Left cardiac atrium (tissue), 4 donors: ENCODE measurements at regions not wholly inside any gene's neighbourhood (a gene's known extent, or its start where the extent isn't known, plus 50 kb on each side); places are given as distances from the start of the nearest gene placed in this dataset.
A peak's percentile ranks its signal among the peaks of the same experiment; 100 is the strongest.
"Not testable (repeated sequence)": the region's sequence is repeated elsewhere in the genome, so short reads cannot be mapped to it uniquely, and the experiment has no call there.

ENCODE experiments used
- ATAC-seq, 2 donors: fragments of 200-7000 bp; cut with Tn5 transposase; one replicate each; pipeline ENCODE4 v1.9.1; 2020; ENCODE audit warnings: mild to moderate bottlenecking in 2 of 2, moderate library complexity in 2 of 2
- DNase-seq: peaks from one replicate; pipeline ENCODE4 v3.0.0-alpha.2; 2020
- intact Hi-C, 2 donors: fragments of 100-400 bp; cut with DNase I; formaldehyde crosslinking; loops; one replicate each; pipeline versions ENCODE4 v1.14.1 to v1.15.1; 2022 to 2023
- donor health status: DM: no; HTN: yes; CAD: no.
- donor health status: DM: no; HTN: yes; CAD: no; lungs with severe emphysema.
- donor health status: DM: yes; HTN: yes; CAD: no.
- donor health status: Dilated cardiomyopathy.

DNA sequence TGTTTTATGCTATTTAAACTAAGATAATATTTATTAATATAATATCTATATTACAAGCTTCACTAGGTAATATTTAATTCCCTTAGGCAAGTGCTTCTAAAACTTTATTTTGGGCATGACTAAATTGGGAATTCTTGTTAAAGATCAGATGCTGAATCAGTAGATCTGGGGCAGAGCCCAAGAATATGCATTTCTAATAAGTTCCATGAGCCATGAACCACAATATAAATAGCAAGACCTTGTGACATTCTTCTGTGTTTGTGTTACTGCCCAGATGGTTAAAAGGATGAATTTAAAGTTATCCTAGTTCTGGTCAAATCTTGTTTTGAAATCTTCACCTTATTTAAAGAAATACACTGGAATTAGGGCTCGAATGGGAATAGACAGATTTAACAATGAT lies 258.4 kb upstream of the CACNA2D1 start:
- DNase-seq (no peak), ATAC-seq (no peak)
- intact Hi-C loops = no loop called here

DNA sequence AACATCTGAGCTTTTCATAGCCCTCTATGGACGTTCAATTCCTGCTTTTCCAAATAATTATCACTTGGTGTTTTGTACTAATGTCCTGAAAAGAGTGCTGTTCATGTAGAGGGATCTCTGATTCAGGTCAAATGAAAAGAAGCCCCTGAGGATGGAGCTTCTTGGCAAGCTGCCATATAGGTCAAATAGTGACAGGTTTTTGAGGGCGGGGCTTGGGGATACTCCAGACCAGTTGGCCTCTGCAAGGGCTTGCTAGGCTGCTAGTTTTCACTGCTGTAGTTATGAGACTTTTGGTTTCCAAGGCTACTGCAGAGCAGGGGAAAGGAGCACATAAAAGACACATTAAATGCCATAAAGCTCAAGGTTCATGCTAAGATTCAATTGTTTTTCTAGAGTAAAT lies 257.2 kb upstream of the CACNA2D1 start:
- intact Hi-C loops = no loop called here
- DNase-seq (no peak), ATAC-seq (no peak)

GRCh38 chr7:82699773-82700186 lies 256.2 kb upstream of the CACNA2D1 start:
- no peak for DNase-seq
- intact Hi-C loops = no loop called here
- no peak for ATAC-seq

DNA sequence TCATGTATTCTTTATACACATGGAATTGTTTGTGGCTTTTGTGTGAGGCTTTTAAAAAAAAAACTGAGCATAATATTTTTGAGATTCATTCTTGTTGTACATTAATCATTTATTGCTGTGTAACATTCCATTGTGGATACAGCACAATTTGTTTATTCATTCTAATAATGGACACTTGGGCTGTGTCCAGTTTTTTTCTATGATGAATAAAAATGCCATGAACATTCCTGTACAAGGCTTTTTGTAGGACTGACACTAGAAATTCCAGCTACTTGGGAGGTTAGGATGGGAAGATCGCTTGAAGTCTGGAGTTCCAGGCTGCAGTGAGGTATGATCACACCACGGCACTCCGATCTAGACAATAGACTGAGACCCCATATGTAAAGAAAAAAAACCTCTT lies 254.3 kb upstream of the CACNA2D1 start:
- no peak for DNase-seq
- ATAC-seq = no peak
- intact Hi-C loops = no loop called here

GRCh38 chr7:82696631-82697030 lies 253.1 kb upstream of the CACNA2D1 start:
- DNase-seq (no peak), ATAC-seq (no peak)
- intact Hi-C loops = no loop called here

DNA sequence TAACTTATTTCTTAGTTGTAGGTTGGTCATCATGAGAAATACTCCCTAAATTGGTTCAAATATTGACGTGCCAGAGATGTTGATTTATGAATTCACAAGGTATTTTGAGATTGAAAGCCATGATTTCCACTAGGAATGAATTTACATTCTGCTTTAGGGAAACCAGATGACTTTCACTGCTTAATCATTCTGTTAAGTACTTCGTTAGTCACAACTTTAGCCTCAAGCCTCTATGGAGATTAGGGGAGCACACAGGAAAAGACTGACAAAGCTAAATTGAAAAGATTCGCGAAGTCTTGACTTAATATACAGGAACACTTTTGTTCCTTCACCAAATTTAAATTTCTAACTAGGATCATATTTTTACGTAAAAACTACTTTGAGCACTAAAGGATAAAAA lies 250.4 kb upstream of the CACNA2D1 start:
- DNase-seq = no peak
- ATAC-seq = no peak
- intact Hi-C loops = no loop called here

GRCh38 chr7:82690929-82691328 lies 247.4 kb upstream of the CACNA2D1 start:
- ATAC-seq (no peak), DNase-seq (no peak)
- intact Hi-C loops = no loop called here

GRCh38 chr7:82685214-82685613 lies 241.6 kb upstream of the CACNA2D1 start:
- intact Hi-C loops = no loop called here
- ATAC-seq = no peak
- no peak for DNase-seq

- DNase-seq = no peak
- ATAC-seq = no peak
- intact Hi-C loops = no loop called here
Measured at GRCh38 chr7:82678716-82679115, 235.1 kb upstream of the CACNA2D1 start.

GRCh38 chr7:82678259-82678658 lies 234.7 kb upstream of the CACNA2D1 start:
- intact Hi-C loops = no loop called here
- DNase-seq = no peak
- ATAC-seq = no peak

DNA sequence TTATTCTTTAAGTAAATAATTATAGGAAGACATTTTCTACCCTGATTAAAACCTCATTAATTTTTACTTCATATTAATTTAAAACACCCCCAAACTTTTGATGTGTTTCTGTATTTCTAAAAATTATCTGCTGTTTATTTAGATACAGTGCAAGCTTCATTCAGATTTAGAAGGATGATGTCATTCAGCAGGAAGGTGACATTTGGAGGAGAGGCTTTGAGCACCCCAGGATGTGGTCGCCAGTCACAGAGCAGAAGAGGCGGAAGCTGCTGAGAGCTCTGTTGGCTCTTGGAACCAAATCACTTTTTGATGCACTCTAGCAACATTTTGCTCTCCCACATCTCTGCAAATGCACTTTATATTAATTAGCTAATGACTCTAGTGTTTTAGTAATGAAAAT lies 233.9 kb upstream of the CACNA2D1 start:
- DNase-seq (no peak), ATAC-seq (peak; percentile 69 to 74)
- intact Hi-C loops = no loop called here

DNA sequence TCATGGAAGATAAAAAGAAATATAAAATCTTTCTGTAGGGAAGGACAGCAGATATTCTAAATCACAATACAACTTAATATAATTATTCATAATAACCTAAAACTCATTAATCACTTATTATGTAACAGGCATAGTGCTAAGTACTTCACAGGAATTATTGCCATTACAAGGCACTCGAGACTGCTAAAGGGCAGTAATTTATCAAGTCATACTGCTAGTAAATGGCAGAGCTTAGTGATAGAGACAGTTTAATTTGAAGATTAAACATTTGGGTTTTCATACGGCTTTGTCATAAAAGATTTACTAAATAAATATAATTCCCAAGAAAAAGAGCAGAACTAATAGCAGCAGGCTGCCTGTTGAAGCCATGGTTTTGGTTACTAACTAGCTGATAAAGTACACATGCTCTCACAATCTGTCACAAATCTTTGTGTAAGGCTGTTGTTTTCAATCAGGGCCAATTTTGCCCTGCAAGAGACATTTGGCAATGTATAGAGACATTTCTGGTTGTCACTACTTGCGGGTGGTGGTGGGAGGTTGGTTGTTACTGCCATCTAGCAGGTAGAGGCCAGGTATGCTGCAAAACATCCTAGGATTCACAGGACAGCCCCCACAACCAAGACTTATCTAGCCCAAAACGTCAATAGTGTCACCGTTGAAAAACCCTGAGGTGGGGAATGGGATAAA lies 233.3 kb upstream of the CACNA2D1 start:
- ATAC-seq = no peak
- intact Hi-C loops = no loop called here
- DNase-seq = no peak

- no peak for DNase-seq
- ATAC-seq = no peak
- intact Hi-C loops = no loop called here
Measured at GRCh38 chr7:82675396-82675795, 231.8 kb upstream of the CACNA2D1 start.

- intact Hi-C loops = no loop called here
- DNase-seq (no peak), ATAC-seq (no peak)
Measured at GRCh38 chr7:82674268-82674667, 230.7 kb upstream of the CACNA2D1 start.

GRCh38 chr7:82672078-82672477 lies 228.5 kb upstream of the CACNA2D1 start:
- no peak for DNase-seq
- ATAC-seq = no peak
- intact Hi-C loops = no loop called here

GRCh38 chr7:82669141-82669540 lies 225.6 kb upstream of the CACNA2D1 start:
- no peak for DNase-seq
- ATAC-seq = no peak
- intact Hi-C loops = no loop called here

DNA sequence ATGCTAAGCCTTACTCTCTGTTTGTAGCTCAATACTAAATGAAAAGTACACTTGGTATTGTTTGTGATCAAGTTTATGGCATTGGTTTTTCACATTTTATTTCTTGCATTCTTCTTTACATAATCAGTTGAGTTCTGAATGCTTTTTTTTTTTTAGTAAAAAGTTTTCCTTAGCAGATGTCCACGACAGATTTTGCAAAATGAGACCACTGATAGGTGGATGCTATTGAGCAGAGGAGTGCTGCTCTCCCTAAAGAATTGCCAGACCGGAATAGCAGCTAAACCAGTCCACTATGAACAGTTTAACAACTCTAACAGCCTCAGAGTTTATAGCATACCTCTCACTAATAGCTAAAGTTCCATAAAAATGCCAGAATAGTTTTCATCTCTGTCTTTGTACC lies 225.1 kb upstream of the CACNA2D1 start:
- ATAC-seq = no peak
- intact Hi-C loops = no loop called here
- DNase-seq = no peak

DNA sequence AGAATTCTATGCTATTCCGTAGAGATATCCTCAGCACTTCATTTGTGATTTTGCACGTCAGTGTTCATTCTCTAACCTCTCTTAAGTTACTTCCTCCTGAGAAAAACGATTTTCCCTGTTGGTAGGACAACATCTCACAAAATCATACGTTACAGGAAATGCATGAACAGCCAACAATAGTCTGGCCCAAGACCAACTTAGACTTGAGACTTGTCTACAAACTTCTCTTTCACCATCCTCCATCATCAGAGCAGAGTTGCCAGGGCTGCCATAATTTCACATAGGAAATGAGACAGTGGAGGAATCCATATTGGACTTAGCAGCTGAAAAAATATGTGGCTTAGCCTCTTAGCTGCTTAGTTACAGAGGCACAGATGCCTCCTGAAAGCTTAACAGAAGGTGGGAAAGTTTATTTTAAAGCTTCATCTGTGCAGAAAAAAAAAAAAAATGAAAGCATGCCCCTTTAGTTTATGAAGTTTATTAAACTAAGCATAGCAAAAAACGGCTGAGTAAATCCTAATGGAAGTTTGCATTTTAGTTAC lies 222.5 kb upstream of the CACNA2D1 start:
- intact Hi-C loops = no loop called here
- no peak for ATAC-seq
- no peak for DNase-seq

DNA sequence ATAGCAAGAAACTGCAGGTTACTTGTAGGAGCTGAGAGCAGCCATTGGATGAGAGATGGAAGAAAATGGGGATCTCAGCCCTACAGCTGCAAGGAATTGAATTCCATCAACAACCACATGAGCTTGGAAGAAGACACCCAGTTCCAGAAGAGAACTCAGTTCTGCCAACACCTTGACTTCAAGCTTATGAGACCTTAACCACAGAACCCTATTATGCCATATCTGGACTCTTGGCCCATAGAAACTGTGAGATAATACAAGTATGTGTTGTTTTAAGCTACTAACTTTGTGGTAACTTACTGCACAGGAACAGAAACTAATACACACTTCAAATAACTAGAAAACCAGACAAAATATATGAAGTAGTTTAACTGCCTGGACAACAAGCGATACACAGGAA lies 212.4 kb upstream of the CACNA2D1 start:
- DNase-seq (no peak), ATAC-seq (no peak)
- intact Hi-C loops = no loop called here

DNA sequence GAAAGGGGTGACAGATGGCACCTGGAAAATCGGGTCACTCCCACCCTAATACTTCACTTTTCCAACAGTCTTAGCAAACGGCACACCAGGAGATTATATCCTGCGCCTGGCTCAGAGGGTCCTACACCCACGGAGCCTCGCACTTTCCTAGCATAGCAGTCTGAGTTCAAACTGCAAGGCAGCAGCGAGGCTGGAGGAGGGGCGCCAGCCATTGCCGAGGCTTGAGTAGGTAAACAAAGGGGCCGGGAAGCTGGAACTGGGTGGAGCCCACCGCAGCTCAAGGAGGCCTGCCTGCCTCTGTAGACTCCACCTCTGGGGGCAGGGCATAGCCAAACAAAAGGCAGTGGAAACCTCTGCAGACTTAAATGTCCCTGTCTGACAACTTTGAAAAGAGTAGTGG lies 206.5 kb upstream of the CACNA2D1 start:
- intact Hi-C loops, DNase-seq: not testable (repeated sequence)

GRCh38 chr7:82633592-82633991 lies 190.0 kb upstream of the CACNA2D1 start:
- no peak for ATAC-seq

More for the DNA sequence above, 206.5 kb upstream of the CACNA2D1 start:
- ATAC-seq = not testable (repeated sequence)

GRCh38 chr7:82631998-82632397 lies 188.4 kb upstream of the CACNA2D1 start:
- DNase-seq (no peak), ATAC-seq (no peak)
- intact Hi-C loops = no loop called here

More at GRCh38 chr7:82633592-82633991, 190.0 kb upstream of the CACNA2D1 start:
- intact Hi-C loops = no loop called here
- DNase-seq = no peak
